MM.1S (cell line): ENCODE measurements at regions not wholly inside any gene's neighbourhood (a gene's known extent, or its start where the extent isn't known, plus 50 kb on each side); places are given as distances from the start of the nearest gene placed in this dataset.

Experiments used
- DNase-seq: peaks from one replicate; pipeline ENCODE4 v3.0.0-alpha.2; 2015
- H2AFZ ChIP-seq: fragments of 300-600 bp; sonication (generic); 2 replicates; pipeline ENCODE4 v1.6.0; 2016; ENCODE audit warnings: antibody characterized with exemption, low read length
- H3F3A ChIP-seq: fragments of 300-600 bp; sonication (generic); 2 replicates; pipeline ENCODE4 v1.6.1; 2016; ENCODE audit warnings: mild to moderate bottlenecking, antibody characterized with exemption, low read length, moderate library complexity, mixed read lengths; ENCODE audit not compliant: insufficient read depth
- H3K27ac ChIP-seq: fragments of 300-600 bp; sonication (generic); 2 replicates; pipeline ENCODE4 v1.5.1; 2016; ENCODE audit warnings: mild to moderate bottlenecking, low read length
- H3K27me3 ChIP-seq: fragments of 300-600 bp; sonication (generic); replicated peaks from 2 replicates; pipeline ENCODE4 v1.6.0; 2016; ENCODE audit warnings: low read length; ENCODE audit not compliant: insufficient read depth
- H3K36me3 ChIP-seq: fragments of 300-600 bp; sonication (generic); replicated peaks from 2 replicates; pipeline ENCODE4 v1.6.1; 2016; ENCODE audit warnings: mild to moderate bottlenecking, low read length, mixed read lengths; ENCODE audit not compliant: insufficient read depth
- H3K4me1 ChIP-seq: fragments of 300-600 bp; sonication (generic); 2 replicates; pipeline ENCODE4 v1.6.1; 2016; ENCODE audit warnings: low read length, mixed read lengths
- H3K4me2 ChIP-seq: fragments of 300-600 bp; sonication (generic); 2 replicates; pipeline ENCODE4 v1.6.0; 2016; ENCODE audit warnings: low read depth, low read length
- H3K4me3 ChIP-seq: fragments of 300-600 bp; sonication (generic); 2 replicates; pipeline ENCODE4 v1.5.1; 2016; ENCODE audit warnings: low read length, mixed read lengths
- H3K79me2 ChIP-seq: fragments of 300-600 bp; sonication (generic); 2 replicates; pipeline ENCODE4 v1.6.1; 2016; ENCODE audit warnings: mixed run types, low read length, mixed read lengths
- H3K9ac ChIP-seq: fragments of 300-600 bp; sonication (generic); 2 replicates; pipeline ENCODE4 v1.6.1; 2016; ENCODE audit warnings: low read length, mixed read lengths
- H3K9me2 ChIP-seq: fragments of 300-600 bp; sonication (generic); replicated peaks from 2 replicates; pipeline ENCODE4 v1.6.1; 2016; ENCODE audit warnings: mild to moderate bottlenecking, low read length, mixed read lengths; ENCODE audit not compliant: insufficient read depth
- H3K9me3 ChIP-seq: fragments of 300-600 bp; sonication (generic); replicated peaks from 2 replicates; pipeline ENCODE4 v1.6.1; 2016; ENCODE audit warnings: mild to moderate bottlenecking, low read length, mixed read lengths; ENCODE audit not compliant: insufficient read depth
- H4K20me1 ChIP-seq: fragments of 300-600 bp; sonication (generic); 2 replicates; pipeline ENCODE4 v1.6.1; 2016; ENCODE audit warnings: mild to moderate bottlenecking, low read length, moderate library complexity, mixed read lengths; ENCODE audit not compliant: insufficient read depth
- CTCF ChIP-seq: fragments of 300-600 bp; sonication (generic); IDR thresholded peaks from 2 replicates; pipeline ENCODE4 v1.5.1; 2016; ENCODE audit warnings: antibody characterized with exemption, low read length, mixed read lengths
- EZH2 ChIP-seq: fragments of 300-600 bp; sonication (generic); optimal IDR thresholded peaks from 2 replicates; pipeline ENCODE3; 2017; ENCODE audit warnings: low read depth, mild to moderate bottlenecking, antibody characterized with exemption, low read length, mixed read lengths
- EZH2phosphoT487 ChIP-seq: fragments of 300-600 bp; sonication (generic); IDR thresholded peaks from 2 replicates; pipeline ENCODE4 v1.6.1; 2018; ENCODE audit warnings: antibody characterized with exemption, low read length

GRCh38 chr11:134784568-134784967, 372.5 kb upstream of the B3GAT1 start:
- H2AFZ ChIP-seq = no peak overlapping the region
- H3K9me3 ChIP-seq = no peaks in the 10 kb centered on the region
- H3K9me2 ChIP-seq = no peaks in the 10 kb centered on the region

GRCh38 chr11:134784046-134784445, 372.0 kb upstream of the B3GAT1 start:
- no peaks in the 10 kb centered on the region for H3K27me3 ChIP-seq
- no peaks in the 10 kb centered on the region for H3K4me1 ChIP-seq
- no peaks in the 10 kb centered on the region for H3F3A ChIP-seq
- no peak overlapping the region for H3K4me3 ChIP-seq
- H4K20me1 ChIP-seq = no peaks in the 10 kb centered on the region
- H3K27ac ChIP-seq = no peak overlapping the region
- no peak overlapping the region for H2AFZ ChIP-seq
- TF ChIP-seq CTCF = no peak
- TF ChIP-seq EZH2 = no peak
- TF ChIP-seq EZH2phosphoT487 = no peak
- no peaks in the 10 kb centered on the region for H3K36me3 ChIP-seq
- no peak overlapping the region for H3K9ac ChIP-seq
- no peak for DNase-seq
- H3K4me2 ChIP-seq = no peak overlapping the region
- H3K9me3 ChIP-seq = no peaks in the 10 kb centered on the region
- no peaks in the 10 kb centered on the region for H3K79me2 ChIP-seq
- no peaks in the 10 kb centered on the region for H3K9me2 ChIP-seq

More at GRCh38 chr11:134784568-134784967, 372.5 kb upstream of the B3GAT1 start:
- no peak overlapping the region for H3K4me2 ChIP-seq
- no peaks in the 10 kb centered on the region for H3F3A ChIP-seq
- H3K4me3 ChIP-seq = no peak overlapping the region
- no peaks in the 10 kb centered on the region for H3K4me1 ChIP-seq
- H4K20me1 ChIP-seq = no peaks in the 10 kb centered on the region
- H3K27me3 ChIP-seq = no peaks in the 10 kb centered on the region
- H3K27ac ChIP-seq = no peak overlapping the region
- no peaks in the 10 kb centered on the region for H3K79me2 ChIP-seq
- DNase-seq = no peak
- no peak for TF ChIP-seq CTCF
- no peak for TF ChIP-seq EZH2
- no peak for TF ChIP-seq EZH2phosphoT487
- H3K36me3 ChIP-seq = no peaks in the 10 kb centered on the region
- no peak overlapping the region for H3K9ac ChIP-seq

- H3K9me3 ChIP-seq = no peaks in the 10 kb centered on the region
- no peaks in the 10 kb centered on the region for H4K20me1 ChIP-seq
- no peak overlapping the region for H3K4me2 ChIP-seq
- no peaks in the 10 kb centered on the region for H3K9me2 ChIP-seq
- H3K27me3 ChIP-seq = no peaks in the 10 kb centered on the region
- H3K36me3 ChIP-seq = no peaks in the 10 kb centered on the region
- H2AFZ ChIP-seq = no peak overlapping the region
- DNase-seq = no peak
- TF ChIP-seq EZH2phosphoT487 (no peak), EZH2 (no peak), CTCF (no peak)
- no peak overlapping the region for H3K4me3 ChIP-seq
- no peaks in the 10 kb centered on the region for H3K4me1 ChIP-seq
- no peaks in the 10 kb centered on the region for H3K79me2 ChIP-seq
- H3F3A ChIP-seq = no peaks in the 10 kb centered on the region
- H3K9ac ChIP-seq = no peak overlapping the region
- no peak overlapping the region for H3K27ac ChIP-seq
Measured at GRCh38 chr11:134783234-134783633, 371.2 kb upstream of the B3GAT1 start.
